ENCODE measurements at regions not wholly inside any gene's neighbourhood (a gene's known extent, or its start where the extent isn't known, plus 50 kb on each side); places are given as distances from the start of the nearest gene placed in this dataset.

- Histone ChIP-seq H3K27me3 (no peaks in the 10 kb centered on the region), H3K27ac (no peak overlapping the region), H3K4me1 (no peaks in the 10 kb centered on the region), H3K9me3 (no peaks in the 10 kb centered on the region), H3K36me3 (no peaks in the 10 kb centered on the region), H3K4me3 (no peak overlapping the region)
- intact Hi-C loops (cut with DNase I), result no loop called here
- DNase-seq (no peak), ATAC-seq (no peak)
- TF ChIP-seq, protein P1, sequence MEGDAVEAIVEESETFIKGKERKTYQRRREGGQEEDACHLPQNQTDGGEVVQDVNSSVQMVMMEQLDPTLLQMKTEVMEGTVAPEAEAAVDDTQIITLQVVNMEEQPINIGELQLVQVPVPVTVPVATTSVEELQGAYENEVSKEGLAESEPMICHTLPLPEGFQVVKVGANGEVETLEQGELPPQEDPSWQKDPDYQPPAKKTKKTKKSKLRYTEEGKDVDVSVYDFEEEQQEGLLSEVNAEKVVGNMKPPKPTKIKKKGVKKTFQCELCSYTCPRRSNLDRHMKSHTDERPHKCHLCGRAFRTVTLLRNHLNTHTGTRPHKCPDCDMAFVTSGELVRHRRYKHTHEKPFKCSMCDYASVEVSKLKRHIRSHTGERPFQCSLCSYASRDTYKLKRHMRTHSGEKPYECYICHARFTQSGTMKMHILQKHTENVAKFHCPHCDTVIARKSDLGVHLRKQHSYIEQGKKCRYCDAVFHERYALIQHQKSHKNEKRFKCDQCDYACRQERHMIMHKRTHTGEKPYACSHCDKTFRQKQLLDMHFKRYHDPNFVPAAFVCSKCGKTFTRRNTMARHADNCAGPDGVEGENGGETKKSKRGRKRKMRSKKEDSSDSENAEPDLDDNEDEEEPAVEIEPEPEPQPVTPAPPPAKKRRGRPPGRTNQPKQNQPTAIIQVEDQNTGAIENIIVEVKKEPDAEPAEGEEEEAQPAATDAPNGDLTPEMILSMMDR (IDR thresholded peaks at IDR 0.05), result no peak
Observed at GRCh38 chr16:64654178-64654577, 467.7 kb downstream of the CDH11 start.

- Histone ChIP-seq H3K4me1 (no peaks in the 10 kb centered on the region), H3K9me3 (no peaks in the 10 kb centered on the region), H3K36me3 (no peaks in the 10 kb centered on the region), H3K27ac (no peak overlapping the region), H3K4me3 (no peak overlapping the region), H3K27me3 (no peaks in the 10 kb centered on the region)
- TF ChIP-seq, protein P1 (IDR thresholded peaks at IDR 0.05), result no peak
- no peak for DNase-seq
- no peak for ATAC-seq
- intact Hi-C loops (cut with DNase I), result no loop called here
Observed at GRCh38 chr16:64648282-64648681, 473.6 kb downstream of the CDH11 start.

DNA sequence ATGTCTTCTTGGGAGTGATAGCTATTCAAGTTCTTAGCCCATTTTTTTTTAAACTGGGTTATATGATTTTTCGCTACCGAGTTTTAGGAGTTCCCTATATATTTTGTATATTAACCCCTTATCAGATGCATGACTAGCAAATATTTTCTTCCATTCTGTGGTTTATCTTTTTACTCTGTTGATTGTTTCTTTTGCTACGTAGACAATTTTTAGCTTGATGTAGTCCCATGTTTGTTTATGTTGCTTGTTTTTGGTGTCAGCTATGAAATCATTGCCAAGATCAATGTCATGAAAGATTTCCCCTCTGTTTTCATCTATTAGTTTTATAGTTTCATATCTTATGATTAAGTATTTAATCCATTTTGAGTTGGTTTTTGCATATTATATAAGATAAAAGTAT is 480.5 kb downstream of the CDH11 start:
- no peaks in the 10 kb centered on the region for H3K4me1 ChIP-seq
- H3K27ac ChIP-seq, result no peak overlapping the region
- ATAC-seq (no peak), DNase-seq (no peak)
- no peaks in the 10 kb centered on the region for H3K9me3 ChIP-seq
- TF ChIP-seq, protein P1 (IDR thresholded peaks at IDR 0.05), result no peak
- no peaks in the 10 kb centered on the region for H3K27me3 ChIP-seq
- intact Hi-C loops (cut with DNase I), result no loop called here
- no peaks in the 10 kb centered on the region for H3K36me3 ChIP-seq
- no peak overlapping the region for H3K4me3 ChIP-seq

- DNase-seq, result no peak
- TF ChIP-seq, protein P1 (IDR thresholded peaks at IDR 0.05), result no peak
- no peak for ATAC-seq
Observed at GRCh38 chr16:64638766-64639165, 483.1 kb downstream of the CDH11 start.

DNA sequence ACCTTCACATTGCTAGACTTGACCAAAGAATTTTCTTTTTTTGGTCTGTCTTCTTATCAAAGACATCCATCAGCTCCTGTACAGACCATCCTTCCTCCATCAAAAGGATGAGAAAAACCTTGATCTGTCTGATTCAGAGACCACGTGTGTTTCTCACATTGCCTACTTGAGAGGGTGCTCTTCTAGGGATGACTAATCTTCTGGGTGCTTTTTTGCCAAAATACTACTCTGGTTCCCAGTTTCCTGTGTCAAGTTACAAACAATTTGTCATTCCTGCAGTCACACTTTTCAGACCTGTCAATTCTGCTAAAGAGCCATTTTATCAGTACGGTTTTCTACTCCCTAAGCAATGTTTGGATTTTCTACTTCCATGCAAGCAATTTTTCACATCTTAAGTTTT is 492.2 kb downstream of the CDH11 start:
- Histone ChIP-seq H3K36me3 (no peaks in the 10 kb centered on the region), H3K4me1 (no peaks in the 10 kb centered on the region), H3K27ac (no peak overlapping the region), H3K4me3 (no peak overlapping the region), H3K27me3 (no peaks in the 10 kb centered on the region), H3K9me3 (no peaks in the 10 kb centered on the region)
- DNase-seq (no peak), ATAC-seq (no peak)
- TF ChIP-seq, protein P1 (IDR thresholded peaks at IDR 0.05), result no peak
- intact Hi-C loops (cut with DNase I), result no loop called here

More at GRCh38 chr16:64638766-64639165, 483.1 kb downstream of the CDH11 start:
- H3K27ac ChIP-seq, result no peak overlapping the region
- H3K9me3 ChIP-seq, result no peaks in the 10 kb centered on the region
- intact Hi-C loops (cut with DNase I), result no loop called here
- no peaks in the 10 kb centered on the region for H3K4me1 ChIP-seq
- no peak overlapping the region for H3K4me3 ChIP-seq
- H3K36me3 ChIP-seq, result no peaks in the 10 kb centered on the region
- H3K27me3 ChIP-seq, result no peaks in the 10 kb centered on the region

DNA sequence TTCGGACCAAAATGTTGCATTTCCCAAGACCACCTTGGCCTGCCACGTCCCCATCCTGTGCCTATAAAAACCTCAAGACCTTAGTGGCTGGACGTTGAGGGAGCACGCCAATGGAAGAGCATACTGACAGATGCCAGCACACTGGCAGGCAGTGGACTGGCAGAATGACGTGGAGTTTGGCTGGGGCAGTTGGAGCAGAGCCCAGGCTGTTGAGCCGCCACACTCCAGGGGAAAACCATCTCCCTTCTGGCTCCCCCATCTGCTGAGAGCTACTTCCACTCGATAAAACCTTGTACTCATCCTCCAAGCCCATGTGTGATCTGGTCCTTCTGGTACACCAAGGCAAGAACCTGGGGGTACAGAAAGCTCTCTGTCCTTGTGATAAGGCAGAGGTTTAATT is 494.1 kb downstream of the CDH11 start:
- TF ChIP-seq, protein P1 (IDR thresholded peaks at IDR 0.05), result no peak
- no peak for ATAC-seq

More for the DNA sequence above, 494.1 kb downstream of the CDH11 start:
- Histone ChIP-seq H3K9me3 (no peaks in the 10 kb centered on the region), H3K4me1 (no peaks in the 10 kb centered on the region), H3K36me3 (no peaks in the 10 kb centered on the region), H3K4me3 (no peak overlapping the region), H3K27me3 (no peaks in the 10 kb centered on the region), H3K27ac (no peak overlapping the region)
- peak; percentile 40 for DNase-seq
- intact Hi-C loops (cut with DNase I), result no loop called here

All from upper lobe of right lung (tissue), 1 donor.